Fibroblast of skin of back (primary cell): ENCODE measurements at regions not wholly inside any gene's neighbourhood (a gene's known extent, or its start where the extent isn't known, plus 50 kb on each side); places are given as distances from the start of the nearest gene placed in this dataset.
"Not testable (repeated sequence)": the region's sequence is repeated elsewhere in the genome, so short reads cannot be mapped to it uniquely, and the experiment has no call there.

Source experiments
- DNase-seq: peaks from one replicate; pipeline ENCODE4 v3.0.0-alpha.2; 2013

DNA sequence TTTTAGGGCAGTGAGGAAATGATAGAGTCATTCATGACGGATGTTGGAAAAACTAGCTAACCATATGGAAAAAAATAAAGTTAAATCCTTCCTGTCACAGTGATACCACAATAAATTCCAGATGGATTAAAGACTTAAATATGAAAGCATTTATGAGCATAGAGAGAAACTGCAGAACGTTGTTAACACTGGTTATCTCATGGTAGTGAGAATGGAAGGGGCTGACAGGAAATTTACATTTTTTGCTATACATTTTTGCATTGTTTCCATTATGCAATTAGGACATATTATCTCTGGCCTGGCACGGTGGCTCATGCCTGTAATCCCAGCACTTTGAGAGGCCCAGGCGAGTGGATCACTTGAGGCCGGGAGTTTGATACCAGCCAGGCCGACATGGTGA lies 130.5 kb upstream of the VOPP1 start:
- DNase-seq: not testable (repeated sequence)

GRCh38 chr7:55699450-55699842 lies 127.1 kb upstream of the VOPP1 start:
- not testable (repeated sequence) for DNase-seq

DNA sequence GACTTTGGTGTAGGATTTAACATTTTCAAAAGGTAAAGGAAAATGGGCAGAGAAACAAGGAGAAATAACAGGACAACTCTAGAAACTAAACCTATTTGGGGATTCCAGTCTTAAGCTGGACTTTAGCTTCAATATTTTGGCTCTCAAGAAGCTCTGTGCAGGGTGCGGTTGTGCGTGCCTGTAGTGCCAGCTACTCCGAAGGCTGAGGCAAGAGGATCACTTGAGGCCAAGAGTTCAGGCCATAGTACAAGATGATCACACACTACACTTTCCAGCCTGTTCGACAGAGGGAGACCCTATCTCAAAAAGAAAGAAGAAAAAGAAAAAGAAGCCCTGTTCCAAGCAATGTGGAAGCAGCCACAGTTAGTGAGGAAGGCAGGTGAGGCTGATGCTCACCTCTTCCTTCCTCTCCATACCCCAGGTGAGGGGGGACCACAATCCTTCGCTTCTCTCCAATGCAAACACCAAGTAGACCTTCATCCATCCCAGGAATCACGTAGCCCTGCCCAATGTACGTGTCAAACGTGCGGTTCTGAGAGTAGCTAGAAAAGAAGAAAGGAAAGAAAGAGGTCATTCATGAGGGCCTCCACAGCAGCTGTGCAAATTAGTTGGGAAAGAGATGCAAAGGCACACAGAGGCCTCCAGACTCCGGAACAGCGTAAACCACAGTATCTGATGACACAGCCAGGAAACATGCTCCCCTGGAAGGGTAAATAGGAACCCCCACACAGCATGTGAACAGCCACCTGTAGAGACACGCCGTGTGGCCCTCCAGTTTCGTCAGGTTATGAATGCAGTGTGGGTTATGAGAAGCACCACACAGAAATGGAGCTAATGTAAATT lies 126.5 kb upstream of the VOPP1 start:
- DNase-seq: not testable (repeated sequence)

DNA sequence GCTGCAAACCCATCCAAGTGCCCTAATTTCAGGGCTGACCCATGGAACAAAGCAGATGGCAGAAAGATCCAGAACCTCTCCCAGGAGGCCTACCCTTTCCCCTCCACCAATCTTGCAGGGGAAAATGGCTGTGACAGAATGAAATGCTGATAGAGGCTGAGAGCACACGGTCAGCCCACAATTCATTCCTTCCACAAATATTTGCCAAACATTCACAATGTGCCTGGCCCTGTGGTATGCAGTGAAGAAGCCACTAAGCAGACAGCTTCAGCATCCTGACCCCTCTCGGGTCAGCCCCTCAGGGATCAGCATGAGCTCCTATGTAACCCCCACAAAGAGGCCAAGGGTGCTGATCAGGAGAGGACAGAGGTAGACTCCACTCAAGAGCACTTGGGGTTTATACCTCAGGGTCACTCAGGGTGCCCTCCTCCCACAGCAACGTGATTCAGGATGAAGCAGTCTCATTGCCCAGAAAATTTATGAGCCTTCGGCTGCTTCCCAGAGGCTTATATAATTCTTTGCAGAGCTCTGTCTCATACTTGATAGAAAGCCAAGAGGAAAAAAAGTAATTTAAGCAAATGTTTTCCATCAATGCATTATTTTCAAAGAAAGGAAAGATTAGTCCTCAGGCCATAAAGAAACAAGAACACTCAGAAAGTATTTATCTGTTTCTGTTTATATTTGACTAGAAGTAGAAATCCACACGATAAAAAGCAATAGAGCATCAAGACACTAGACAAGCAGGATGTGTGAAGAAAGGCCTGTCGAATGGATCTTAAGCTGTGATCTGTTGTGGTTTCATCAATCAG lies 123.8 kb upstream of the VOPP1 start:
- DNase-seq: peak; percentile 6

GRCh38 chr7:55694484-55694883 lies 122.2 kb upstream of the VOPP1 start:
- not testable (repeated sequence) for DNase-seq

DNA sequence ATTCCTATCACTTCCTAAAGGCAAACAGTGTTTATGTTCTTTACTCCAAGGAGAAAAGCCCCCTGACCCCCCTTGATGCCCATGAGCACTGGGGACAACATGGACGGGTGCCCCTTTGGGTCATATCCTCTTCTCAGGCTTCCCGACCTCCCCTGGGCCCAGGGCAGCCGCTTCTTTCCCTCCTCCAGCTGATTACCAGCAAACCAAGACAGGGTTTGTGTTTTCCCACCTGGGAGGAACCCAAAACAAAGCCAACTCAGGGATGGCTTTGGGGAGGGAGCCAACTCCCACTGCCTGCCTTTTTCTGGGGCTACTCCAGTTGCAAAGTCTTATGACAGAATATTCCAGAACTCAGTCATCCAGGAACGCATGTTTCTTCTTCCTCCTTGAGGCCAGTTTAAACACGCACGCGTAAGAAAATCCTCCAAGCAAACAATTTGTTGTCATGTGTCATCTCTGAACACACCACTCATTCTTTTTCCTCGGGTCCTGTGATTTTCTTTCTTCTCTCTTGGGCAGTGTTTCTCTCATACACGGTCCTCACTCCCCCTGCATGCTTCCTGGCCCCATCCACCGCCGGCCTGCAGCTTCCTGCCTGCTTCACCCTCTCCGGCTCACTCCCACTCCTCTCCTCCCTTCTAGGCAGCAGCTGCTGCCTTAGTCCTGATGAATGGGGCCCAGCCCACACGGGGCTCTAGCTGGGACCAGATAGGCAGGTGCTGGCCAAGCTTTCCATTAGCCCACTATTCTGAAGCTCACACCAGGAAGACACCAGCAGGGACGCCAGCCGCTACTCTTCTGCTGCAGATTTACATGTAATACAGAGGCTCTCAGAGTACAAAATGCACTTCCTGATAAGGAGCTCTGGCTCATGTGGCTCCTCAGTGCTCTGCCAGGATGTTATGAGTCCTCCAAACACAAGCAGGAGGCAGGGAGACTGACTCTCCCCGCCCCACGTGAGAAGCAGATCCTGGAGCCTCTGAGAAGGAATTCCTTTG lies 116.7 kb upstream of the VOPP1 start:
- peak; percentile 15 for DNase-seq

GRCh38 chr7:55688261-55688660 lies 116.0 kb upstream of the VOPP1 start:
- not testable (repeated sequence) for DNase-seq

DNA sequence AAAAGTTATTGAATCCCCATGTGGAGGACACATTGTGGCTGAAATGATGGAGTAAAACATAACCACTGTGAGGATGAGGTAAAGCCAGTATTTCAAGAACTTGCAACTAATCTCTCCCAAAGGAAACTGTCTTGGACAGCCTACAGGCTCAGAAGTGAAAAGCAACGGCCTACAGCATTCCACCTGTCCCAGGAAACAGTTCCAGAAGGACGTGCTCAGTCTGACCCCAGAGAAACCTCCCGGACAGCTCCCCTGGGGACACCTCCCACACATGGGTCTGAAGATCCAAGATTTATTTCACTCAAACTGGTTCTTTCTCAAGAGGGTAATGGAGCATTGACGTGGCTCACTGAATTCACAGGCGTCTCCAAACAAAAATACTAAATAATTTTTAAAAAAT lies 115.0 kb upstream of the VOPP1 start:
- not testable (repeated sequence) for DNase-seq

DNA sequence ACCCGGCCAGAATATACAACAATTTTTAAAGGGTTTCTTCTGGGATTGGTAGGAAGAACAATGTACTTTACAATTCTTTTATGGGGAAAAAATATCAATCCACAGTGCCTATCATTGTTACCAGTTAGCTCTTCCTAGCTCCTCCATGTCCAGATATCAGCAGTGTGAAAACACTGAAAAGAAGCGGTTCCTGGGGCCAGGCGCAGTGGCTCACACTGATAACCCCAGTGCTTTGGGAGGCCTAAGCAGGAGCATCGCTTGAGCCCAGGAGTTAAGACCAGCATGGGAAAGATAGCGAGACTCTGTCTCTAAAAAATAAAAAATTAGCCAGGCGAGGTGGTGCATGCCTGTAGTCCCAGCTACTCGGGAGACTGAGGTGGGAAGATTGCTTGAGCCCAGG lies 114.5 kb upstream of the VOPP1 start:
- not testable (repeated sequence) for DNase-seq

DNA sequence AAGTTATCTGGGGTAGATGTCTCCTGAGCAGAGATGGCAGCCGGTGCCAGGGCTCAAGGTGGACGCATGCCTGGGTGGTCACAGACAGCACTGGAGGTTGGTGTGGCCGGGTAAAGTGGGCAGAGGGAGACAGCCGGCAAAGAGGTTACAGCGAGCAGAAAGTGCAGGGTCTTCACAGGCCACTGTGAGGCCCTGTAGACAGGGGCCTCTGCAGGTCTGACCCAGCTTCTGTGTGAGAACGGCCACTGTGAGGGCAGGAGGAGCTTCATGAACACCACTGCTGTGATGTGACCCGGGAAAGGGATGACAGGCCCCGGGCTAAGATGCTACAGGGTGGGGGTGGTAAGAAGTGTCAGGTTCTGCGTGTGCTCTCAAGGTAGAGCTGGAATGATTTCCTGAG lies 111.2 kb upstream of the VOPP1 start:
- not testable (repeated sequence) for DNase-seq

DNA sequence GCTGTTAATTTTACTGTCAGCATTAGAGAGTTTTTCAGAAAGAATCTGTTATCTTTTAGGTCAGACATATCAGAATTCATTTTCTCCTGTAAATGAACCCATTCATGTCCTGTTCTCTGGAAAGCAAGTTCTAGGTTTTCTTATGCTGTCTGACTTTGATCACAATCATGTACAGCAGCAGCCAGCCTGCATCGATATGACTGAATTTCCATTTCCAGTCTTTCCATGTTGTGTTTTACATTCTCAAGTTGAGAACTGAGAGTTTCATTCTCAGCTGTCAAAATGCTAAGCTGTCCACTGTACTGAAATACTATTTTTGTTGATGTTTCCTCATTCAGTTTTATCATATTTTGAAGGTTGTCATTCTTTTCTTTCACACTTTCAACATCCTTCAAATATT lies 103.3 kb upstream of the VOPP1 start:
- not testable (repeated sequence) for DNase-seq

- DNase-seq: not testable (repeated sequence)
Measured at GRCh38 chr7:55673525-55673924, 101.2 kb upstream of the VOPP1 start.

DNA sequence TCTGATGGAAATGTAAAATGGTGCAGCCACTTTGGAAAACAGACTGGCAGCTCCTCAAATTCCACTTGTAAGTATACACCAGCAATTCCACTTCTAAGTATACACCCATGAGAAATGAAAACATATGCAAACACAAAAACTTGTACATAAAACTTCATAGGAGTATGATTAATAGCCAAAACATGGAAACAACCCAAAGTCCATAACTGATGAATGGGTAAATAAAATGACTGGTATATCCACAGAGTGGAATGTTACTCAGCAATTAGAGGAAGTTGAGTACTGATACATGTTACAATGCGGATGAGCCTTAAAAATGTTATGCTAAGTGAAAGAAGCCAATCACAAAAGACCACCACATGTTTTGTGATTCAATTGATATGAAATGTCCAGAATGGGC lies 99.8 kb upstream of the VOPP1 start:
- not testable (repeated sequence) for DNase-seq

GRCh38 chr7:55657654-55658053 lies 85.4 kb upstream of the VOPP1 start:
- DNase-seq: no peak

- no peak for DNase-seq
Measured at GRCh38 chr7:55651057-55651456, 78.8 kb upstream of the VOPP1 start.

DNA sequence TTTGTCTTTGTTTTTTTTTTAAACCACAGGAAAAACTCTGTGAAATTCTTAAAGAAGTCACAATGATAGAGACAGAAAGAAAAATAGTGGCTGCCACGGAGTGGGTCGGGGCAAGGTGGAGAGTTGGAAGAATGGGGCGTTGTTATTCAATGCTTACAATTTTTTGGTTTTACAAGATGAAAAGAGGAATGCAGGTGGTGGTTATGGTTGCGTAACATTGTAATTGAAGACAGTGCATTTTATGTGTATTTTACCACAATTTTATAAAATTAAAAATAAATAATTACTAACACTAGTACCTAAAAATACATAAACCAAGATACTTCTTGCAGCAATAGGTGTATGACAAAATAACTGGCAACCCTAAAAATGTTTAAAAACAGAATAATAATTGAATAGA lies 76.9 kb upstream of the VOPP1 start:
- no peak for DNase-seq

DNA sequence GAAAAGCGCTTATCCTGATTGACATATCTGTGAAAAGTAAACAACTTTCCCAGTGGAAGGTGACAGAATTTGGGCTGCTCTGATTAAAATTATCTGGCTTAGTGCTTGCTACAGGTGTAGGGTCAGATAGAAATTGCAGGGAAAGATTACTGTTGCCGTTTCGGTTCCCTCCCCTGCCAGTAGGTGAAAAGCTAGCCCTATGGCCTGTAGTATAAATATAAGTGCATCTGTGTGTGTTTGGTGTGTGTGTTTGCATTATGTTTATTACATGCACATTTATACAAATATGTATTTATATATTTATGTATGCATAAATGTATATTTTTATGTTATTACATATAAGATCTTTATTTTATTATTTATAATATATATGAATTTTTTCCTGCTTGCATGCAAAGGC lies 72.3 kb upstream of the VOPP1 start:
- no peak for DNase-seq

GRCh38 chr7:55642266-55642665 lies 70.0 kb upstream of the VOPP1 start:
- DNase-seq: no peak

- no peak for DNase-seq
Measured at GRCh38 chr7:55641811-55642210, 69.5 kb upstream of the VOPP1 start.

DNA sequence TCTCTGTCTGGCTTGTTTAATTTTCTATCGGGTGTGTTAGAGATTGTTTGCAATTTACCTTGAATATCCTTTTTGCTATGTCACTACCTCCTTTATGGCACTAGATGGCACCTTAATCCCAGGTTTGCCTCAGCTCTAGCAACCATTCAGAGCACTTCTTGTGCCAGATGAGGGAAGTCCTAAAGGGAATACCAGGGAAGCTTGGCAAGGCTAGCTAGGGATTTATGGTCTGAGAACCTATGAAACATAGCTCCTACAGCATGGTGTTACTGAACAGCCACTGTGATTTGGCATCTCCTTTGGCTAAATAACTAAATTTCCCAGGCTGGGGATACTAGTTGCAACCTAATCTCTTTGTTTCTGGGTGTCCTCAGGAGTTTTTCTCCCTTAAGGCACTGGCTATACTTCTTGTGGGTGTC lies 69.0 kb upstream of the VOPP1 start:
- DNase-seq: peak; percentile 68

- DNase-seq: no peak
Measured at GRCh38 chr7:55639640-55640039, 67.3 kb upstream of the VOPP1 start.

DNA sequence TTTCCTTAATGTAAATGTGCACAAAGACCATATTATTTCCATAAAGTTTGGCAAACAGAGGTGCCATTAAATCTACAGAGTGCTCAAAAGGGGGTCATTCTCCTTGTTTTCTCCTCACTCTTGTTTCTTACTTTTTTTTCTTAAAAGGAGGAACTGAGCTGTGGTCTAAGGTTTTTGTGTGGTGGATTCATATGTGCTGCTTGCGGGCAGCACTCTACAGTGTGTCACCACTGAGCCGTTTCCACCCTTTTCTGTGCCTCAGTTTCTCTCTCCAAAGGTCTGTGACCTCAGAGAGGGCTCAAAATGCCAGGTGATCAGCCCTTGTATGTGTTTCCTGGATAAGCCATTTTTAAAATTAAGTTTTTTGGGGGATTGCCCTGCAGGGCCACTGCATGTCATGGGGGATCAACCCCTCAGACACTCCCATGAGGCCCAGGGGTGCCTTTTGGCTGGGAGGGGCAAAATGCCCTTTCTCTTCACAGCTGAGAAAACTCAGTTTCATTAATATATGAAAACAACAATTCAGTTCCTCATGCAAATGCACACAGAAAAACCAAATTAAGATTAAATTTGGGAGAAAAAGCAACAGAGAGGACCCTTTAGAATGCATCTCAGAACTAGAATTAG lies 56.9 kb upstream of the VOPP1 start:
- no peak for DNase-seq
